Duodenal mucosa (tissue), 2 donors: ENCODE measurements at regions not wholly inside any gene's neighbourhood (a gene's known extent, or its start where the extent isn't known, plus 50 kb on each side); places are given as distances from the start of the nearest gene placed in this dataset.
"Not testable (repeated sequence)": the region's sequence is repeated elsewhere in the genome, so short reads cannot be mapped to it uniquely, and the experiment has no call there.

ENCODE experiments used
- H3K27ac ChIP-seq: one replicate; pipeline ENCODE4 v1.7.0; 2013; ENCODE audit warnings: low read depth, low read length
- H3K27me3 ChIP-seq, 2 donors: one replicate each; pipeline ENCODE4 v1.7.0; 2013; ENCODE audit warnings: low read length in 2 of 2, control low read depth in 1 of 2; ENCODE audit not compliant: insufficient read depth in 2 of 2, control insufficient read depth in 1 of 2
- H3K36me3 ChIP-seq, 2 donors: one replicate each; pipeline ENCODE4 v1.7.0; 2013; ENCODE audit warnings: low read length in 2 of 2, control low read depth in 1 of 2; ENCODE audit not compliant: insufficient read depth in 2 of 2, control insufficient read depth in 1 of 2
- H3K4me1 ChIP-seq, 2 donors: one replicate each; pipeline ENCODE4 v1.7.0; 2013; ENCODE audit warnings: low read length in 2 of 2, control low read depth in 1 of 2; ENCODE audit not compliant: insufficient read depth in 2 of 2, control insufficient read depth in 1 of 2
- H3K4me3 ChIP-seq, 2 donors: one replicate each; pipeline ENCODE4 v1.7.0; 2013; ENCODE audit warnings: low read length in 2 of 2, low read depth in 1 of 2
- H3K9ac ChIP-seq, 2 donors: one replicate each; pipeline ENCODE4 v1.7.0; 2013; ENCODE audit warnings: low read length in 2 of 2, low read depth in 1 of 2
- H3K9me3 ChIP-seq, 2 donors: one replicate each; pipeline ENCODE4 v1.7.0; 2013; ENCODE audit warnings: low read length in 2 of 2, control low read depth in 1 of 2; ENCODE audit not compliant: control insufficient read depth in 1 of 2

- H3K27me3 ChIP-seq = no peaks in the 10 kb centered on the region
- H3K27ac ChIP-seq = no peak overlapping the region
- H3K4me3 ChIP-seq = no peak overlapping the region
- H3K9ac ChIP-seq = no peak overlapping the region
- no peaks in the 10 kb centered on the region for H3K4me1 ChIP-seq
- no peaks in the 10 kb centered on the region for H3K9me3 ChIP-seq
- no peaks in the 10 kb centered on the region for H3K36me3 ChIP-seq
Measured at GRCh38 chr1:196160066-196160795, 448.0 kb downstream of the KCNT2 start.

GRCh38 chr1:196155586-196155985 lies 452.7 kb downstream of the KCNT2 start:
- H3K27ac ChIP-seq = no peak overlapping the region
- no peak overlapping the region for H3K9ac ChIP-seq
- peaks cover 0 to 7% of the 10 kb centered on the region in 2 donors for H3K4me1 ChIP-seq

DNA sequence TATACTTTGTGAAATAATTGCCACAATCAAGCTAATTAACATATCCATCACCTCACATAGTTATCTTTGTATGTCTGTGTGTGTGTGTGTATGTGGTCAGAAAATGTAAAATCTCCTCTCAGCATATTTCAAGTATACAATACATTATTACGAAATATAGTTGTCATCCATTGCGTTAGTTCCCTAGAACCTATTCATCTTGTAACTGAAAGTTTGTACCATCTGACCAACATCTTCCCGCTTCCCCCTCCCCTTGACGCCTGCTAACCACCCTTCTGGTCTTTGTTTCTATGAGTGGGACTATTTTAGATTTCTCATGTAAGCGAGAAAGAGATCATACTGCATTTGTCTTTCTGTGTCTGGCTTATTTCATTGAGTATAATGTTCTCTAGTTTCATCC lies 455.3 kb downstream of the KCNT2 start:
- no peak overlapping the region for H3K4me3 ChIP-seq
- no peaks in the 10 kb centered on the region for H3K9me3 ChIP-seq
- H3K36me3 ChIP-seq = no peaks in the 10 kb centered on the region
- H3K27me3 ChIP-seq = no peaks in the 10 kb centered on the region
- H3K4me1 ChIP-seq = peaks cover 0 to 7% of the 10 kb centered on the region in 2 donors
- no peak overlapping the region for H3K9ac ChIP-seq
- no peak overlapping the region for H3K27ac ChIP-seq

More at GRCh38 chr1:196155586-196155985, 452.7 kb downstream of the KCNT2 start:
- Histone ChIP-seq H3K9me3 (no peaks in the 10 kb centered on the region), H3K36me3 (no peaks in the 10 kb centered on the region), H3K27me3 (no peaks in the 10 kb centered on the region), H3K4me3 (no peak overlapping the region)

DNA sequence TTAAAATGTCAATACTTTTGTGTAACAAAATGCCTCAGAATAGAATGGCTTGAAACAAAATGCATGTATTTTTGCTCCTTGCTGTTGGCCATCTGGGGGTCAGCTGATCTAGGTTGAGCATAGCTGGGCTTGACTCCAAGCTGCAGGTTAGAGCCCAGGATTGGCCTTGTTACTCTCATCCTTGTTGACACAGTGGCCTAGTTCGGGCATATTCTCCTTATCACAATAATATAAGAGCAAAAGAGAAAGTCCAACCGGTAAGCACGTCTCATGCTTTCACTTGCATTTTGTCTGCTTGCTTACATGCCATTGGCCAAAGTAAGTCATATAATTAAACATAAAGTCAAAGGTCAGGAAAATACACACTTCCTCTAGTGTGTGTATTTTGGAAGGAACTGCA lies 456.2 kb downstream of the KCNT2 start:
- Histone ChIP-seq H3K9ac (no peak overlapping the region), H3K4me3 (no peak overlapping the region), H3K36me3 (no peaks in the 10 kb centered on the region), H3K27me3 (no peaks in the 10 kb centered on the region), H3K27ac (no peak overlapping the region), H3K9me3 (no peaks in the 10 kb centered on the region), H3K4me1 (peaks cover 0 to 7% of the 10 kb centered on the region in 2 donors)

DNA sequence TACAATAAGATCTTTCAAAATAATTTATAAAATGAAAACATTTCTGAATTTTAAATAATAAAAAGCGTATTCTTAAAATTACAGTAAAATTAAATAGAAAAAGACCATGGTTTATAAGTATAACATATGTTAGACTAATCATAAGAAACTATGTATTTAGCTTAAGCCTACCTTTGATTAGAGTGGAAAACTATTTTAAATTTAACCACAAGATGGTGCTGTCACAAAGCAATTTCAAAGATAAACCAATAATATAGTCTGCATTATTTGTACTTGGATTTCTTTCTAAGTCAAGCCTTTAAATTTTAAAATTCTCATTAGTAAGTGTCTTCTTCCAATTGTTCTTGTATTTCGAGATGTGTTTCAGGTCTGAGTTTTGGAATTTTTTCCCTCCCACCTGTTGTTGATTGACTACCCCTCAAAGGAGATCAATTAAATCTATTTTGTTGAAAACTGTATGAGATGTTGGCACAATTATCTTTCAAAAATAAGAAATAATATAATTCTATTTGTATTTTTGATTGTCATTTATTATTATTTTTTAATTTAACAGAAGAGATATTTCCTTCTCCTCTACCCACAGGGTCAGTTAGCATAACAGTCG lies 459.8 kb downstream of the KCNT2 start:
- H3K9me3 ChIP-seq = no peaks in the 10 kb centered on the region
- no peak overlapping the region for H3K9ac ChIP-seq
- no peaks in the 10 kb centered on the region for H3K36me3 ChIP-seq
- H3K4me1 ChIP-seq = peaks cover 0 to 7% of the 10 kb centered on the region in 2 donors
- H3K27me3 ChIP-seq = no peaks in the 10 kb centered on the region
- no peak overlapping the region for H3K27ac ChIP-seq
- H3K4me3 ChIP-seq = no peak overlapping the region

DNA sequence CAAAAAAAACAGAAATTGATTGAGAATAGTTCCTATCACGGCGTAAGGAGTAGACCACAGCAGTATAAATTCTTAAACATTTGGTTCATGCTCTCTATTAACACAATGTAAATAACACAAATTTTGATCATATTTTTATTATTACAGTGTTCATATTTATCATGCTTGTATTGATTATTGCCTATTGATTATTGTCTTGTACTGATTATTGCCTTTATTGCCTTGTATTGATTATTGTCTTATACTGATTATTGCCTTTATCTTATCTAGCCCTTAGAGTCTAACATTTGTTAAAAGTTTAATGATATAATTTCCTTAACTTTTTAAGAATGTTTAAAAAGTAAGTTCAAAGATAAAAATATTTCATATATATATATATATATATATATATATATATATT lies 460.7 kb downstream of the KCNT2 start:
- Histone ChIP-seq H3K27ac (no peak overlapping the region), H3K9ac (no peak overlapping the region), H3K27me3 (no peaks in the 10 kb centered on the region), H3K36me3 (no peaks in the 10 kb centered on the region), H3K4me3 (no peak overlapping the region), H3K9me3 (no peaks in the 10 kb centered on the region), H3K4me1 (peaks cover 0 to 7% of the 10 kb centered on the region in 2 donors)

GRCh38 chr1:196145151-196145550 lies 463.1 kb downstream of the KCNT2 start:
- not testable (repeated sequence) for H3K27ac ChIP-seq, H3K27me3 ChIP-seq, H3K36me3 ChIP-seq, H3K4me1 ChIP-seq, H3K9me3 ChIP-seq, H3K9ac ChIP-seq, H3K4me3 ChIP-seq

- no peaks in the 10 kb centered on the region for H3K36me3 ChIP-seq
- H3K9me3 ChIP-seq = no peaks in the 10 kb centered on the region
- no peak overlapping the region for H3K27ac ChIP-seq
- H3K9ac ChIP-seq = no peak overlapping the region
- H3K4me3 ChIP-seq = no peak overlapping the region
- no peaks in the 10 kb centered on the region for H3K4me1 ChIP-seq
- H3K27me3 ChIP-seq = no peaks in the 10 kb centered on the region
Measured at GRCh38 chr1:196144588-196144987, 463.7 kb downstream of the KCNT2 start.

GRCh38 chr1:196143602-196144342 lies 464.5 kb downstream of the KCNT2 start:
- H3K27me3 ChIP-seq = no peaks in the 10 kb centered on the region
- no peaks in the 10 kb centered on the region for H3K4me1 ChIP-seq
- H3K27ac ChIP-seq = no peak overlapping the region
- H3K4me3 ChIP-seq = no peak overlapping the region
- no peak overlapping the region for H3K9ac ChIP-seq
- no peaks in the 10 kb centered on the region for H3K36me3 ChIP-seq
- H3K9me3 ChIP-seq = no peaks in the 10 kb centered on the region

GRCh38 chr1:196142111-196142640 lies 466.1 kb downstream of the KCNT2 start:
- no peak overlapping the region for H3K9ac ChIP-seq
- H3K9me3 ChIP-seq = no peaks in the 10 kb centered on the region
- no peaks in the 10 kb centered on the region for H3K27me3 ChIP-seq
- no peaks in the 10 kb centered on the region for H3K4me1 ChIP-seq
- no peak overlapping the region for H3K4me3 ChIP-seq
- no peak overlapping the region for H3K27ac ChIP-seq
- no peaks in the 10 kb centered on the region for H3K36me3 ChIP-seq
